Muscle of arm (tissue), 1 donor: ENCODE measurements at regions not wholly inside any gene's neighbourhood (a gene's known extent, or its start where the extent isn't known, plus 50 kb on each side); places are given as distances from the start of the nearest gene placed in this dataset.

Experiments used
- DNase-seq: peaks from one replicate; pipeline ENCODE4 v3.0.0-alpha.2; 2013

GRCh38 chr18:72187956-72188355 lies 356.2 kb downstream of the CBLN2 start:
- no peak for DNase-seq

- DNase-seq, result no peak
These were observed 362.8 kb downstream of the CBLN2 start for GRCh38 chr18:72181241-72181764.

GRCh38 chr18:72180689-72181088 lies 363.5 kb downstream of the CBLN2 start:
- DNase-seq, result no peak

GRCh38 chr18:72174972-72175649 lies 369.0 kb downstream of the CBLN2 start:
- no peak for DNase-seq

GRCh38 chr18:72171596-72171995 lies 372.5 kb downstream of the CBLN2 start:
- no peak for DNase-seq

GRCh38 chr18:72161691-72162090 lies 382.5 kb downstream of the CBLN2 start:
- no peak for DNase-seq

- no peak for DNase-seq
These were observed 383.4 kb downstream of the CBLN2 start for GRCh38 chr18:72160510-72161445.

GRCh38 chr18:72155327-72155726 lies 388.8 kb downstream of the CBLN2 start:
- DNase-seq, result peak; percentile 7

GRCh38 chr18:72154926-72155325 lies 389.2 kb downstream of the CBLN2 start:
- no peak for DNase-seq

GRCh38 chr18:72152935-72153334 lies 391.2 kb downstream of the CBLN2 start:
- DNase-seq, result no peak

GRCh38 chr18:72147830-72148229 lies 396.3 kb downstream of the CBLN2 start:
- DNase-seq, result no peak

GRCh38 chr18:72140007-72140406 lies 404.1 kb downstream of the CBLN2 start:
- DNase-seq, result no peak

GRCh38 chr18:72128649-72129048 lies 415.5 kb downstream of the CBLN2 start:
- DNase-seq, result no peak

- no peak for DNase-seq
These were observed 422.0 kb downstream of the CBLN2 start for GRCh38 chr18:72122103-72122502.

- DNase-seq, result no peak
These were observed 425.1 kb downstream of the CBLN2 start for GRCh38 chr18:72119082-72119481.

GRCh38 chr18:72114801-72115594 lies 429.1 kb downstream of the CBLN2 start:
- DNase-seq, result no peak

GRCh38 chr18:72107647-72108383 lies 436.3 kb downstream of the CBLN2 start:
- DNase-seq, result peak; percentile 6

- DNase-seq, result no peak
These were observed 439.3 kb downstream of the CBLN2 start for GRCh38 chr18:72104851-72105250.

GRCh38 chr18:72102412-72102811 lies 441.7 kb downstream of the CBLN2 start:
- no peak for DNase-seq

- DNase-seq, result no peak
These were observed 443.6 kb downstream of the CBLN2 start for GRCh38 chr18:72100465-72101004.

GRCh38 chr18:72091369-72091768 lies 452.8 kb downstream of the CBLN2 start:
- DNase-seq, result no peak
